Uterus (tissue), 2 donors: ENCODE measurements at regions not wholly inside any gene's neighbourhood (a gene's known extent, or its start where the extent isn't known, plus 50 kb on each side); places are given as distances from the start of the nearest gene placed in this dataset.

ENCODE experiments used
- POLR2A ChIP-seq, 2 donors: fragments of 450-650 bp; IDR thresholded peaks; one replicate each; pipeline ENCODE4 v1.6.1; 2016; ENCODE audit warnings: antibody characterized with exemption in 2 of 2, mild to moderate bottlenecking in 1 of 2, moderate library complexity in 1 of 2
- TF ChIP-seq, protein P1 (sequence below), 4 experiments: fragments of 200-600 bp in 2 of 4; fragments of 450-650 bp in 2 of 4; sonication (generic) in 2 of 4; IDR thresholded peaks; one replicate each; pipeline ENCODE4 v1.5.1; 2016 to 2019; ENCODE audit warnings: antibody characterized with exemption in 4 of 4, mild to moderate bottlenecking in 2 of 4, moderate library complexity in 1 of 4

DNA sequence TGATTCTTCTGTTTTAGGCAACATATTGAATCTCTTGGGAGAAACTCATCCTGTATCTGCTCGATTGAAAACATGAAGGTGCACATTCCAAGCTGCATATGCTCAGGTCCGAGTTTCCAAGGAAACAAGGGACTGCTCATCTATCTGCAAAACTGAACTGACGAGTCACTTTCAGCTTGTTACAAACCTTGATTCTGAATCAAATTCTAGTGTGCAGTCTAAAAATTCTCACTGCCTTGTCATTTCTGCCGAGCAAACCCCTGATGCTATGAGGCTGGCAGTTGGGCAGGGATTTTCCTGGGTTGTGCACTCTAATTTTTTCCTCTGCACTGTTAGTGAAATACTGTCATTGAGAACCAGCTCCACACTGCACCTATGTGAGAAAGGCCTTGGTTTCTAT lies 101.3 kb upstream of the ETAA1 start:
- TF ChIP-seq, protein P1, sequence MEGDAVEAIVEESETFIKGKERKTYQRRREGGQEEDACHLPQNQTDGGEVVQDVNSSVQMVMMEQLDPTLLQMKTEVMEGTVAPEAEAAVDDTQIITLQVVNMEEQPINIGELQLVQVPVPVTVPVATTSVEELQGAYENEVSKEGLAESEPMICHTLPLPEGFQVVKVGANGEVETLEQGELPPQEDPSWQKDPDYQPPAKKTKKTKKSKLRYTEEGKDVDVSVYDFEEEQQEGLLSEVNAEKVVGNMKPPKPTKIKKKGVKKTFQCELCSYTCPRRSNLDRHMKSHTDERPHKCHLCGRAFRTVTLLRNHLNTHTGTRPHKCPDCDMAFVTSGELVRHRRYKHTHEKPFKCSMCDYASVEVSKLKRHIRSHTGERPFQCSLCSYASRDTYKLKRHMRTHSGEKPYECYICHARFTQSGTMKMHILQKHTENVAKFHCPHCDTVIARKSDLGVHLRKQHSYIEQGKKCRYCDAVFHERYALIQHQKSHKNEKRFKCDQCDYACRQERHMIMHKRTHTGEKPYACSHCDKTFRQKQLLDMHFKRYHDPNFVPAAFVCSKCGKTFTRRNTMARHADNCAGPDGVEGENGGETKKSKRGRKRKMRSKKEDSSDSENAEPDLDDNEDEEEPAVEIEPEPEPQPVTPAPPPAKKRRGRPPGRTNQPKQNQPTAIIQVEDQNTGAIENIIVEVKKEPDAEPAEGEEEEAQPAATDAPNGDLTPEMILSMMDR (IDR thresholded peaks at IDR 0.05) = no peak
- no peak for TF ChIP-seq POLR2A (IDR thresholded peaks at IDR 0.05)
